ENCODE measurements at regions not wholly inside any gene's neighbourhood (a gene's known extent, or its start where the extent isn't known, plus 50 kb on each side); places are given as distances from the start of the nearest gene placed in this dataset.

DNA sequence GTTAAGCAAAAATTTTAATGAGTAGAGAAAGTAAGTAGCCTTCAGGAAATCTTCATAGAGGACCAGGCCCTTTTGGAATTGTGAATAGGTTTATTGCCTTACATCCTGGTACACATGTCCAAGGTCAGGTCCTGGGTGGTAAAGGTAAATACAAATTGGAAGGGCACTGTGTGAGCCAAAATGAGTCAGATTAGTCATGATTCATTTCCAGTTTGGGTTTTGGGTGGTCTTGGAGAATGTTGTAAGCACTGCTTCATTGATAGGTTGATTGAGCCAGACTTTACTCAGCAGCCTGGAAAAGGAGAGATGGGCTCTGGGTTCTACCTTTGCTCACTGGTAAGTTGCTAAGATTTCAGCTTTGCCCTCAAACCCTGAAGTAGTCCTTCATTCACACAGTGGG lies 82.5 kb upstream of the ZNF169 start:
- FAIRE-seq = no peak
- Histone ChIP-seq H3K27ac (ENCODE audit: low read depth in 2 of 2, low read length in 2 of 2) (no peak overlapping the region), H3K9me3 (ENCODE audit: control insufficient read depth in 2 of 3, insufficient read depth in 1 of 3, low read length in 3 of 3) (no peaks in the 10 kb centered on the region), H3K4me1 (ENCODE audit: control insufficient read depth in 2 of 3, insufficient read depth in 2 of 3, low read depth in 1 of 3, low read length in 3 of 3) (peaks cover 0 to 7% (median 6%) of the 10 kb centered on the region in 3 donors), H3K9ac (ENCODE audit: low read length in 3 of 3) (no peak overlapping the region), H3K4me3 (ENCODE audit: low read length in 3 of 3) (no peak overlapping the region), H3K36me3 (ENCODE audit: control insufficient read depth in 2 of 3, insufficient read depth in 3 of 3, low read length in 3 of 3) (peaks cover 3 to 23% (median 7%) of the 10 kb centered on the region in 3 donors), H3K27me3 (ENCODE audit: control insufficient read depth, insufficient read depth, low read length) (no peaks in the 10 kb centered on the region)
- no peak for DNase-seq
- TF ChIP-seq, protein P1, sequence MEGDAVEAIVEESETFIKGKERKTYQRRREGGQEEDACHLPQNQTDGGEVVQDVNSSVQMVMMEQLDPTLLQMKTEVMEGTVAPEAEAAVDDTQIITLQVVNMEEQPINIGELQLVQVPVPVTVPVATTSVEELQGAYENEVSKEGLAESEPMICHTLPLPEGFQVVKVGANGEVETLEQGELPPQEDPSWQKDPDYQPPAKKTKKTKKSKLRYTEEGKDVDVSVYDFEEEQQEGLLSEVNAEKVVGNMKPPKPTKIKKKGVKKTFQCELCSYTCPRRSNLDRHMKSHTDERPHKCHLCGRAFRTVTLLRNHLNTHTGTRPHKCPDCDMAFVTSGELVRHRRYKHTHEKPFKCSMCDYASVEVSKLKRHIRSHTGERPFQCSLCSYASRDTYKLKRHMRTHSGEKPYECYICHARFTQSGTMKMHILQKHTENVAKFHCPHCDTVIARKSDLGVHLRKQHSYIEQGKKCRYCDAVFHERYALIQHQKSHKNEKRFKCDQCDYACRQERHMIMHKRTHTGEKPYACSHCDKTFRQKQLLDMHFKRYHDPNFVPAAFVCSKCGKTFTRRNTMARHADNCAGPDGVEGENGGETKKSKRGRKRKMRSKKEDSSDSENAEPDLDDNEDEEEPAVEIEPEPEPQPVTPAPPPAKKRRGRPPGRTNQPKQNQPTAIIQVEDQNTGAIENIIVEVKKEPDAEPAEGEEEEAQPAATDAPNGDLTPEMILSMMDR (IDR thresholded peaks at IDR 0.05; ENCODE audit: borderline replicate concordance, extremely low read depth, insufficient read depth) = no peak
- intact Hi-C loops (cut with DNase I) = no loop called here

DNA sequence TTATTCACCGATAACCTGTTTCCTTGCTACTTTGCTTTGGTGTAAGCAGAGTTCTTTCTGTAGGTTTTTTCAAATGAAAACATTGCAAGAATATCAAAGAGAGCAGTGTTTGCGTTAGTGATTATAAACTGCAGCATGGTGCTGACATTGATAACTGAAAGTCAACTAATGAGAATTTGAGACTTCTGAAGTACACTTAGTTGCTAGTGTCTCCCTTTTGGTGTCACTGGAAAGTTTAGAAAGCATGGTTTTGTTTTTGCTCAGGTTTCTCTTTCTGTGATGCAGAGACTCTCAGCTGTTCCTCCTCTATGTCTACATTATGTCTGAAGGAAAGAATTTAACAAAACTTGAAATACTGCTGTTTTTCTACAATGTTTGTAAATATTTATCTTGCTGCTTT lies 80.2 kb upstream of the ZNF169 start:
- Histone ChIP-seq H3K27me3 (ENCODE audit: control insufficient read depth, insufficient read depth, low read length) (no peaks in the 10 kb centered on the region), H3K4me1 (ENCODE audit: control insufficient read depth in 2 of 3, insufficient read depth in 2 of 3, low read depth in 1 of 3, low read length in 3 of 3) (peaks cover 0 to 7% (median 0%) of the 10 kb centered on the region in 3 donors), H3K9me3 (ENCODE audit: control insufficient read depth in 2 of 3, insufficient read depth in 1 of 3, low read length in 3 of 3) (no peaks in the 10 kb centered on the region), H3K36me3 (ENCODE audit: control insufficient read depth in 2 of 3, insufficient read depth in 3 of 3, low read length in 3 of 3) (peaks cover 7 to 29% (median 9%) of the 10 kb centered on the region in 3 donors), H3K4me3 (ENCODE audit: low read length in 3 of 3) (no peak overlapping the region), H3K27ac (ENCODE audit: low read depth in 2 of 2, low read length in 2 of 2) (no peak overlapping the region), H3K9ac (ENCODE audit: low read length in 3 of 3) (no peak overlapping the region)
- intact Hi-C loops (cut with DNase I) = no loop called here
- TF ChIP-seq, protein P1 (IDR thresholded peaks at IDR 0.05; ENCODE audit: borderline replicate concordance, extremely low read depth, insufficient read depth) = no peak
- DNase-seq (no peak), FAIRE-seq (no peak)

DNA sequence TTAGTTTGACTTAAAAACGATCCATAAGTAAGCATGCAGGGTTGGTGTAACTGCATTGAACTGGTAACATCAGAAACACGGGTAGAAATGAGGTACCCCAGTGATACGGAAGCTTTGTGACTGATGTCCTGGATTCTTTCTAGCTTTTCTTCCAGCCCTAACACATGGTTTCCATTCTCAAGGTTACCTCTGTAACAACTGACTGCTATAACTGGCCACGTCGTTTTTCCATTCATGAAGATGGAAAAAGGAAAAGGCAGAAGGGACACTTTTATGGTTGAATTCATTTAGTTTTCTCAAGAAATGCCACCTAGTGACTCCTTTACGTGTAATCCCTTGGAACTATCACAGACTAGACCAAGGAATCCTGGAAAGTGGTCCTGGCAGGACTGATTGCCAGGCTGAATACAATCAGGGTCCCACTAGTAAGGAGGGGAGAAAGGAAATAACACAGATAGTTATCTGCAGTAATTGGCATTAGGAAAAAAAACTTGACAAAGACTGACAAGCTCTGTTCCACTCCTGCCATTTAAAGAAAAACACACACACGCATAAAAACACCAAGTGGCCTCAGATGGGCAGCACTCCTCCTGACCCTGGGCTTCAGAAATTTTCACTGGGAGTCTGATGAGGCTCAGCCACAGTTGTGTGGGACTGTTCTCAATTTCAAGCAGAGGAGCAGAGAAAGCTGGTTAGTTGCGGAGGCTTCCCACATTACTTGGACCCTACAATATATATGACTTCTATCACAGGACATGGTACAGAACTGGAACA lies 77.5 kb upstream of the ZNF169 start:
- H3K4me1 ChIP-seq (ENCODE audit: control insufficient read depth in 2 of 3, insufficient read depth in 2 of 3, low read depth in 1 of 3, low read length in 3 of 3) = peaks cover 0 to 1% (median 0%) of the 10 kb centered on the region in 3 donors
- DNase-seq = no peak
- H3K27ac ChIP-seq (ENCODE audit: low read depth in 2 of 2, low read length in 2 of 2) = no peak overlapping the region

More for the DNA sequence above, 77.5 kb upstream of the ZNF169 start:
- TF ChIP-seq, protein P1 (IDR thresholded peaks at IDR 0.05; ENCODE audit: borderline replicate concordance, extremely low read depth, insufficient read depth) = no peak
- Histone ChIP-seq H3K4me3 (ENCODE audit: low read length in 3 of 3) (no peak overlapping the region), H3K9ac (ENCODE audit: low read length in 3 of 3) (no peak overlapping the region), H3K9me3 (ENCODE audit: control insufficient read depth in 2 of 3, insufficient read depth in 1 of 3, low read length in 3 of 3) (no peaks in the 10 kb centered on the region), H3K27me3 (ENCODE audit: control insufficient read depth, insufficient read depth, low read length) (no peaks in the 10 kb centered on the region), H3K36me3 (ENCODE audit: control insufficient read depth in 2 of 3, insufficient read depth in 3 of 3, low read length in 3 of 3) (peaks cover 5 to 18% (median 7%) of the 10 kb centered on the region in 3 donors)
- FAIRE-seq = no peak
- intact Hi-C loops (cut with DNase I) = no loop called here
